HepG2 (cell line): ENCODE measurements at regions not wholly inside any gene's neighbourhood (a gene's known extent, or its start where the extent isn't known, plus 50 kb on each side); places are given as distances from the start of the nearest gene placed in this dataset.

Source experiments
- BCL6 ChIP-seq: IDR thresholded peaks from 2 replicates; pipeline ENCODE4 v1.6.1; 2016; ENCODE audit warnings: missing genetic modification reagents, missing compliant biosample characterization
- DBP ChIP-seq: sonication (generic); formaldehyde crosslinking; IDR thresholded peaks from 2 replicates; pipeline ENCODE4 v1.4.0; 2020; ENCODE audit warnings: missing genetic modification reagents; ENCODE audit errors: not compliant biosample characterization
- FOXJ3 ChIP-seq: sonication (generic); formaldehyde crosslinking; IDR thresholded peaks from 2 replicates; pipeline ENCODE4 v1.4.0; 2020; ENCODE audit warnings: missing genetic modification reagents, mild to moderate bottlenecking, borderline replicate concordance
- HMG20A ChIP-seq: IDR thresholded peaks from 2 replicates; pipeline ENCODE4 v1.6.1; 2016; ENCODE audit warnings: borderline replicate concordance
- KAT8 ChIP-seq: IDR thresholded peaks from 2 replicates; pipeline ENCODE4 v1.6.1; 2016; ENCODE audit warnings: missing genetic modification reagents, missing compliant biosample characterization
- KDM4B ChIP-seq: sonication (generic); formaldehyde crosslinking; IDR thresholded peaks from 2 replicates; pipeline ENCODE4 v1.4.0; 2020; ENCODE audit warnings: missing genetic modification reagents
- REPIN1 ChIP-seq: sonication (generic); formaldehyde crosslinking; IDR thresholded peaks from 2 replicates; pipeline ENCODE4 v1.8.0; 2022; ENCODE audit warnings: missing genetic modification reagents, low read depth, mild to moderate bottlenecking, borderline replicate concordance
- SNRNP70 ChIP-seq: fragments of 200-400 bp; formaldehyde crosslinking; IDR thresholded peaks from 2 replicates; pipeline ENCODE4 v1.6.1; 2017; ENCODE audit warnings: mild to moderate bottlenecking, low read depth, low read length, moderate library complexity
- TMF1 ChIP-seq: sonication (generic); formaldehyde crosslinking; IDR thresholded peaks from 2 replicates; pipeline ENCODE4 v1.8.1; 2022; ENCODE audit warnings: low read depth, missing genetic modification reagents
- XRCC5 ChIP-seq: fragments of 200-400 bp; formaldehyde crosslinking; optimal IDR thresholded peaks from 2 replicates; pipeline ENCODE3; 2017; ENCODE audit warnings: mild to moderate bottlenecking, low read length
- ZBTB46 ChIP-seq: sonication (generic); formaldehyde crosslinking; IDR thresholded peaks from 2 replicates; pipeline ENCODE4 v1.4.0; 2020; ENCODE audit warnings: mild to moderate bottlenecking, missing genetic modification reagents, borderline replicate concordance
- ZNF263 ChIP-seq: sonication (generic); formaldehyde crosslinking; IDR thresholded peaks from 2 replicates; pipeline ENCODE4 v1.4.0; 2020; ENCODE audit warnings: missing genetic modification reagents
- ZNF331 ChIP-seq: sonication (generic); formaldehyde crosslinking; IDR thresholded peaks from 2 replicates; pipeline ENCODE4 v1.4.0; 2020; ENCODE audit warnings: missing genetic modification reagents
- ZNF33B ChIP-seq: sonication (generic); formaldehyde crosslinking; IDR thresholded peaks from 2 replicates; pipeline ENCODE4 v1.5.1; 2020; ENCODE audit warnings: mild to moderate bottlenecking, missing genetic modification reagents
- ZNF431 ChIP-seq: sonication (generic); formaldehyde crosslinking; IDR thresholded peaks from 2 replicates; pipeline ENCODE4 v1.9.0; 2022; ENCODE audit warnings: missing genetic modification reagents, low read depth, mild to moderate bottlenecking, borderline replicate concordance
- ZNF557 ChIP-seq: sonication (generic); formaldehyde crosslinking; IDR thresholded peaks from 2 replicates; pipeline ENCODE4 v1.4.0; 2020; ENCODE audit warnings: missing genetic modification reagents
- ZNF564 ChIP-seq: sonication (generic); formaldehyde crosslinking; IDR thresholded peaks from 2 replicates; pipeline ENCODE4 v1.8.1; 2023; ENCODE audit warnings: mild to moderate bottlenecking, missing genetic modification reagents
- ZNF672 ChIP-seq: sonication (generic); formaldehyde crosslinking; IDR thresholded peaks from 2 replicates; pipeline ENCODE4 v1.8.1; 2022; ENCODE audit warnings: missing genetic modification reagents
- ZNF777 ChIP-seq: sonication (generic); formaldehyde crosslinking; IDR thresholded peaks from 2 replicates; pipeline ENCODE4 v1.4.0; 2020; ENCODE audit warnings: missing genetic modification reagents
- ZNF83 ChIP-seq: sonication (generic); formaldehyde crosslinking; IDR thresholded peaks from 2 replicates; pipeline ENCODE4 v1.4.0; 2020; ENCODE audit warnings: missing genetic modification reagents, mild to moderate bottlenecking, borderline replicate concordance
- ZSCAN22 ChIP-seq: sonication (generic); formaldehyde crosslinking; IDR thresholded peaks from 2 replicates; pipeline ENCODE4 v1.4.0; 2020; ENCODE audit warnings: mild to moderate bottlenecking, missing genetic modification reagents
- TF ChIP-seq, protein P1 (sequence below): sonication (generic); formaldehyde crosslinking; IDR thresholded peaks from 2 replicates; pipeline ENCODE4 v1.4.0; 2020; ENCODE audit warnings: missing genetic modification reagents
- TF ChIP-seq, protein P2 (sequence below): sonication (generic); formaldehyde crosslinking; IDR thresholded peaks from 2 replicates; pipeline ENCODE4 v1.8.1; 2023; ENCODE audit warnings: missing genetic modification reagents, mild to moderate bottlenecking, borderline replicate concordance

DNA sequence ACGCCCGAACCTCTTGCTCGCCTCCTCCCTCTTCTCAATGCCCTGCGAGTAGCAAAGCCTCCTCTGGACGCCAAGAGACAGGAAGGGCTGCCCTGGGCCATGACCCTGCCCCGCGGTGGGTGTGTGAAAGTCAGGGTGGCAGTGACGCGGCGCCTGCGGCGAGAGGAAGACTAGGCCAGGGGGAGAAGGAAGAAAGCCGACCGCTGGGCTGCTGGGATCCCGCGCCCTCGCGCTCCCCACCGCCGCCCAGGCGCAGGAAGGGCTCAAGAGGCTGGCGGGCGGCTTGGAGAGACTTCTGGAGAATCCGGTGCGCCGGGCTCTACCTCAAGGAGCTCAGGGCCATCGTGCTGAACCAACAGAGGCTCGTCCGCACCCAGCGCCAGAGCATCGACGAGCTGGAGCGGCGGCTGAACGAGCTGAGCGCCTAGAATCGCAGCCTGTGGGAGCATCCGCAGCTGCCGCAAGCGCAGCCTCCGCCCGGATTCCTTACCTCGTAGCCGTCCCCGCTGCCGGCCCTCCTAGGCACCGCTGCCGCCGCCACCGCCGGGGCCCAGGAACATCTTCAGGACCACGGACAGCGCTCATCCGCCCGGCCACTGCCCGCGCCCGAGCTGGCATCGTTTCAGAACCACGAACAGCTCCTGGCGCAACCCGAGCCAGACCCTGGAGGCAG is 105.0 kb upstream of the PRB2 start (continued):
- no peak for TF ChIP-seq FOXJ3
- peak; percentile 97 for TF ChIP-seq ZNF431 (CRISPR knock-in tag)
- peak; percentile 67; the same call in 1 of the 2 replicates for TF ChIP-seq HMG20A (CRISPR knock-in tag)
- TF ChIP-seq ZNF557 (CRISPR knock-in tag): peak; percentile 99
- TF ChIP-seq DBP (CRISPR knock-in tag): peak; percentile 97
- TF ChIP-seq SNRNP70: no peak
- TF ChIP-seq, protein P1, sequence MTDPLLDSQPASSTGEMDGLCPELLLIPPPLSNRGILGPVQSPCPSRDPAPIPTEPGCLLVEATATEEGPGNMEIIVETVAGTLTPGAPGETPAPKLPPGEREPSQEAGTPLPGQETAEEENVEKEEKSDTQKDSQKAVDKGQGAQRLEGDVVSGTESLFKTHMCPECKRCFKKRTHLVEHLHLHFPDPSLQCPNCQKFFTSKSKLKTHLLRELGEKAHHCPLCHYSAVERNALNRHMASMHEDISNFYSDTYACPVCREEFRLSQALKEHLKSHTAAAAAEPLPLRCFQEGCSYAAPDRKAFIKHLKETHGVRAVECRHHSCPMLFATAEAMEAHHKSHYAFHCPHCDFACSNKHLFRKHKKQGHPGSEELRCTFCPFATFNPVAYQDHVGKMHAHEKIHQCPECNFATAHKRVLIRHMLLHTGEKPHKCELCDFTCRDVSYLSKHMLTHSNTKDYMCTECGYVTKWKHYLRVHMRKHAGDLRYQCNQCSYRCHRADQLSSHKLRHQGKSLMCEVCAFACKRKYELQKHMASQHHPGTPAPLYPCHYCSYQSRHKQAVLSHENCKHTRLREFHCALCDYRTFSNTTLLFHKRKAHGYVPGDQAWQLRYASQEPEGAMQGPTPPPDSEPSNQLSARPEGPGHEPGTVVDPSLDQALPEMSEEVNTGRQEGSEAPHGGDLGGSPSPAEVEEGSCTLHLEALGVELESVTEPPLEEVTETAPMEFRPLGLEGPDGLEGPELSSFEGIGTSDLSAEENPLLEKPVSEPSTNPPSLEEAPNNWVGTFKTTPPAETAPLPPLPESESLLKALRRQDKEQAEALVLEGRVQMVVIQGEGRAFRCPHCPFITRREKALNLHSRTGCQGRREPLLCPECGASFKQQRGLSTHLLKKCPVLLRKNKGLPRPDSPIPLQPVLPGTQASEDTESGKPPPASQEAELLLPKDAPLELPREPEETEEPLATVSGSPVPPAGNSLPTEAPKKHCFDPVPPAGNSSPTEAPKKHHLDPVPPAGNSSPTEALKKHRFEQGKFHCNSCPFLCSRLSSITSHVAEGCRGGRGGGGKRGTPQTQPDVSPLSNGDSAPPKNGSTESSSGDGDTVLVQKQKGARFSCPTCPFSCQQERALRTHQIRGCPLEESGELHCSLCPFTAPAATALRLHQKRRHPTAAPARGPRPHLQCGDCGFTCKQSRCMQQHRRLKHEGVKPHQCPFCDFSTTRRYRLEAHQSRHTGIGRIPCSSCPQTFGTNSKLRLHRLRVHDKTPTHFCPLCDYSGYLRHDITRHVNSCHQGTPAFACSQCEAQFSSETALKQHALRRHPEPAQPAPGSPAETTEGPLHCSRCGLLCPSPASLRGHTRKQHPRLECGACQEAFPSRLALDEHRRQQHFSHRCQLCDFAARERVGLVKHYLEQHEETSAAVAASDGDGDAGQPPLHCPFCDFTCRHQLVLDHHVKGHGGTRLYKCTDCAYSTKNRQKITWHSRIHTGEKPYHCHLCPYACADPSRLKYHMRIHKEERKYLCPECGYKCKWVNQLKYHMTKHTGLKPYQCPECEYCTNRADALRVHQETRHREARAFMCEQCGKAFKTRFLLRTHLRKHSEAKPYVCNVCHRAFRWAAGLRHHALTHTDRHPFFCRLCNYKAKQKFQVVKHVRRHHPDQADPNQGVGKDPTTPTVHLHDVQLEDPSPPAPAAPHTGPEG: peak; percentile 94
- TF ChIP-seq REPIN1 (CRISPR knock-in tag): peak; percentile 61; the same call in 1 of the 2 replicates
- TF ChIP-seq ZSCAN22 (CRISPR knock-in tag): no peak
- TF ChIP-seq, protein P2, sequence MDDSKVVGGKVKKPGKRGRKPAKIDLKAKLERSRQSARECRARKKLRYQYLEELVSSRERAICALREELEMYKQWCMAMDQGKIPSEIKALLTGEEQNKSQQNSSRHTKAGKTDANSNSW: peak; percentile 91; the same call in 1 of the 2 replicates
- no peak for TF ChIP-seq ZNF672 (CRISPR knock-in tag)
- TF ChIP-seq ZNF33B (CRISPR knock-in tag): peak; percentile 97
- peak; percentile 77 for TF ChIP-seq BCL6
- TF ChIP-seq KDM4B (CRISPR knock-in tag): peak; percentile 97
- peak; percentile 89; the same call in 1 of the 2 replicates for TF ChIP-seq ZNF83
- TF ChIP-seq ZBTB46: no peak
- peak; percentile 87 for TF ChIP-seq KAT8
- TF ChIP-seq ZNF564 (CRISPR knock-in tag): peak; percentile 94
- peak; percentile 99 for TF ChIP-seq TMF1 (CRISPR knock-in tag)
- peak; percentile 85 for TF ChIP-seq ZNF263 (CRISPR knock-in tag)
- peak; percentile 58 for TF ChIP-seq XRCC5
- peak; percentile 99 for TF ChIP-seq ZNF331 (CRISPR knock-in tag)
- TF ChIP-seq ZNF777 (CRISPR knock-in tag): peak; percentile 86
